TTC549 (cell line): ENCODE measurements at regions not wholly inside any gene's neighbourhood (a gene's known extent, or its start where the extent isn't known, plus 50 kb on each side); places are given as distances from the start of the nearest gene placed in this dataset.
"Not testable (repeated sequence)": the region's sequence is repeated elsewhere in the genome, so short reads cannot be mapped to it uniquely, and the experiment has no call there.

Experiments used
- FAIRE-seq: peaks from 2 replicates; lab custom pipeline; 2012; peaks lifted over from hg19 to GRCh38; lab: Jason Lieb, UNC

DNA sequence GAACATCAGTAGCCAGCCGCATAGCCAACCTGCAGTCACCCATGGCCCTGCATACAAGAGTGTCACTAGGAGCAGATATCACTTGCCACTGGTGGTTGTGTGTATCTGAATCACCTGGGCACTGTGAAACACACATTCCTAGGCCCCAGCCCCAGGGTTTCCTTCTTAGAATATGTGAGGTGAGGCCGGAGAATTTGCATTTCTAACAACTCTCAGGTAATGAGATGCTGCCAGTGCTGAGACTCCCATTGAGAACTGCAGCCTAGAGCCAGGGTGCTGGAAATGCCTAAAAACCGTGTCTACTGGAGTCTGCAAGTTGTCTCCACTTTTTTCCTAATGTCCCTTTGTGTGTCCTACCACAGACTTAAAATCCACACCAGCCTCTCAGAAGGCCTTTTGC lies 232.0 kb upstream of the PLGLB2 start:
- not testable (repeated sequence) for FAIRE-seq

DNA sequence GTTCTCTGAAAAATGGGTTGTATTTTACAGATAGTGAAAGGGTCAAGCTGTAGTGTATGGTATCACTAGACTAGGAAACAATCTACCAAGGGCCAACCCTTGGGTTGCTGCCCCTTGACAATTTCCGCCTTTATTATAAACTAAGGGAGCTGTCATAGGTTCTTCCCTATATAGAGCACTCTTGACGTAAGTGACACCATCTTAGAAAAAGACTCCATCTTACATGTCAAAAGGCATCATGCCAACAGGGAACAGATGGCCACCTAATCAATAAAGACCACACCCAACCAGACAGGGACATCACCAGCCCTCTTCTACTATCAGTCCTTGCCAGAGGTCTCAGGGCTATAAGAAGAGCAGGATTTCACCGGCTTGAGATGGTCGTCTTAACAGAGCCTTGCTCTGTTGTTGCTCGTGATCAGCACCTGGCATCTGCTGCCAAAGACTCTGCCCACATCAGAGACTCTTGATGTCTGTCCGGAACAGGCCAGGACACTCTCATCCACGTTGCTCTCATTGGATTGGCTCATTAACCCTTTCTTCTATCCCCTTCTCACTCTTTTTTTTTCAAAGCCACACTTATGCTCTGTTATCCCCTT lies 231.4 kb upstream of the PLGLB2 start:
- not testable (repeated sequence) for FAIRE-seq

DNA sequence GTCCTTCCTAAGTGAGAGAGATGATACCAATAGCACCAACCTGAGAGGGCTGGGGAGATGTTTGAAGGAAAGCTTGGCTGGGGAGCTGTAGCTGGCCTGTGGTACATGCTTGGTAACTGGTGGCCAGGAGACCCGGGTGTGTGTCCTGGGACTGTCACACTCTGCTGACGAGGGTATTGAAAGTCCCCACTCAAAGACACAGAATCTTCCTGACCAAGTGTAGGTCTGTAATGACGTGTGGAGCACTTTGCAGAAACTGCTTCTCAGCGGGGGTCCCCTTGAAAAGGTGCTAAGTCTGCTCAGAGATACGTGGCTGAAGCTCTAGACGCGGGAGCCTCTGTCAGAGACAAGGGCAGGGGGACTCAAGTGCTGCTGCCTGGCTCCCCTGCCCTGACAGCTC lies 230.4 kb upstream of the PLGLB2 start:
- not testable (repeated sequence) for FAIRE-seq

DNA sequence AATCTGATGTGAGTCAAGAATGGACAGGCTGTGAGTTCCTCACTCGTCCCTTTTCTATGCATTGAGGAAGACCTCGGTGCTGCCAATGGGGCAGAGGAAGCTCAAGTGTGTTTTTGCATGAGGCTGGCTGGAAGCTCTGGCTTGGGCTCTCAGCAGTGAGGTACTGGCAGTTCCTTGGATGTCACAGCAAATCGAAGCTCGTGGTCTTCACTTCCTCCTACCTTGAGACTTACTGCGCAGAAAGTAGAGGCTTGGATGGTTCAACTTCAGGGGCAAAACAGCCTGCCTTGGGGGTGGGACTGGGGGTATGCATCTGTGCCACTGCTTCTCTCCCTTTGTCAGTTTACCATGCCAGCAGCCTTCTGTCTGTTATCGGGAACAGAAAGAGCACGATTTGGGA lies 229.8 kb upstream of the PLGLB2 start:
- FAIRE-seq, result not testable (repeated sequence)

DNA sequence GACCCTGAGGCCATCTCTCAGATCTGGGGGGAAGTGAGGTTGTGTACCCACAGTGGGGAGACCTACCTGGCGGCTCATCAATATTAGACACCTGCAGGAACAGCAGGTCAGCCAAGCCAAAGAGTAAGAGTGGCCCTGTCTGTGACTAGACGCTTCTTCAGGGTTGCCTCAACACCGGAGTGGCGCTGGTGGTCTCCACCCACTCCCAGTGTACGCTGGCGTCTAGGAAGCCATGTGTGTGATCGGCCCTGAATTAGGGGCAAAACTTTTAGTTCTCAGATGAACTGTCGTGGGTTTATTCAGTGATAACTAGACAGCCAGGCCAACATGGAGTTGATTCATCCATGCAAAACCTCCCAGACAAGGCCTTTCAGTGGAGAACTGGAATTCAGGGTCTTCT lies 229.3 kb upstream of the PLGLB2 start:
- not testable (repeated sequence) for FAIRE-seq

DNA sequence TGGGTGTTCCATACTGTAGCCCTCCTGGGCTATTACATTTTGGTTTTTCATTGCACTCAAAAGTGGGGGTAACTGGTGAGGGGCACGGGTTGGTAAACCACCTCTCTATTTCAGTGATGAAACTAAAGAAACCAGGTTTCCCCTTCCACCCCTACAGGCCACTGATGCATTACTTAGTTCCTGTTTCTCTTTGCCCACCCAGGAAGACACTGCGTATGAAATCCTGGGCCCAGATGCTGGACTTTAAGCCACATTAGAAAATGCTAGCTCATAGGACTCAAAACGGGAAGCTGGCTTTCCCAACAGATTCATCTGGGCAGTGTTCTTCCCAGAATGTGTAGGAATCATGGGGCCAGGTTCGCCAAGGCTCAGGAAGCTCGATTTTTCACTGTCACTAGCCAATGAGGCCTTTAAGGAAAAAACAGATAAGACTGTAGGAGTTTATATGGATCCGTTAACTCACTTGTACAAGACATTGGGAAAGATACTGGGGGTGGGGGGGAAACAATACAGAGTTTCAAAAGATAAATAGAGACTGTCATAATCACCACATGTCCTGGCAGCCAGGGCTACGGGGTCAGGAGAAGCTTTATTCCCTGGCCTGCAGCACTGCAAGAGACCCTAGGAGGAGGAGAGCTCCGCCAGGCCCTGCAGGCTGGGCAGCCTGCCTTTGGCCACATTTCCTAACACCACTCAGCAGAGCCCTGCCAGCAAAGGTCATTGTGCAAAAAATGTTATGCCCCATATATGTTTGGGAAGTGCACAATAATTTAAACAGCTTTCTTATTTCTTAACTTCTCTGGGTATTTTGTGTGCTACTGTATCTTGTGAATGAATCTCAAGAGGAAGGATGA lies 228.5 kb upstream of the PLGLB2 start:
- FAIRE-seq, result not testable (repeated sequence)

DNA sequence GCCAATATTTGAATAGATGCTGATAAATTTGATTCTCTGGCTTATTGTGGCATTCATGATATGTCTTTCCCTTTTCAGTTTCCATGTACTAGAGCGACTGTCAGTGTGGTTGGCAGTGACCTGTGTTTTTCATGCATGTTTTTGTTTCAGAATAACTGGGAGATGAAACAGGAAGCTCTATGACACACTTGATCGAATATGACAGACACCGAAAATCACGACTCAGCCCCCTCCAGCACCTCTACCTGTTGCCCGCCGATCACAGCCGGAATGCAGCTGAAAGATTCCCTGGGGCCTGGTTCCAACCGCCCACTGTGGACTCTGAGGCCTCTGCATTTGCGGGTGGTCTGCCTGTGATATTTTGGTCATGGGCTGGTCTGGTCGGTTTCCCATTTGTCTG lies 226.8 kb upstream of the PLGLB2 start:
- not testable (repeated sequence) for FAIRE-seq

DNA sequence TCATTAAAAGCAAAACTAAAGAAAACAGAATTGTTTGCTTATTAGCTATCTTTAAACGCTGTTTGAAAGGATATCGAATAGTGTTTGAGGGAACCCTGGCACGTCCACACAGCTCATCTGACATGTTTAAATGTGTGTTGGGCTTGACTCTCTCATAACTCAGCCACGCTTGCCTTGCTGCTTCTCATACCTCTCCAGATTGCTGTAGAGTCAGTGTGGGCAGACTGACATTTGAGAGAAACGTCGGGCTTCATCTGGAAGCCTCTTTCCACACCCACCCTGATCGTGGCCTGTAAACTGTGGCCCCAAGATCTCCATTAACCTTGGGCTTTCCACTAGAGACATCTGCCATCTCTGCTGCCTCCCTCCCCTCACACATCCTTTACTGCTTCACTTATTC lies 226.4 kb upstream of the PLGLB2 start:
- FAIRE-seq, result not testable (repeated sequence)

DNA sequence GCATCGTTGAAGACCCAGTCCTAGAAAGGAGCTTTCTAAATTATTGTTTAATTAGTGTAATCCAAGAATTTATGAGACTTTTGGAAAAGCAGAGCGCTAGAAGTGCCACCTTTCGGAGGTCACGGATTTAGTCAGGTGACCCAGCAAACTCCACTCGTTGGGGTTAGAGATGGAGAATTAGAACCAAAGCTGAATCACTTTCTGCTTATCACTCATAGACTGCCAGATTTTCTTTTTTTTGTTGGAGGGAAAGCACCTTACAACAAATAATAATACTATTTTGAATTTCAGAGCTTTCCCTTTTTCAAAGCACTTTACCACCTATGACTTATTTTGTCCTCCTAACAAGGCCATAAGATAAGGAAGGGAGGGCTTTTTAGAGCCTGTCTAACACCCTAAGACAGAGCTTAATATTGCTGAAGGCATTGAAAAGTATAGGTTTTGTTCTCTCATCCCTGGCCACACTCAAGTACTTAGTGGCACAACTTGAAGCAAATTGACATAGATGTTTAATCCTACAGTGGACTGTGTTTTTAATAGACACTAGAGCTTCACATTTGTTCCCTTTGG lies 223.2 kb upstream of the PLGLB2 start:
- FAIRE-seq, result not testable (repeated sequence)

DNA sequence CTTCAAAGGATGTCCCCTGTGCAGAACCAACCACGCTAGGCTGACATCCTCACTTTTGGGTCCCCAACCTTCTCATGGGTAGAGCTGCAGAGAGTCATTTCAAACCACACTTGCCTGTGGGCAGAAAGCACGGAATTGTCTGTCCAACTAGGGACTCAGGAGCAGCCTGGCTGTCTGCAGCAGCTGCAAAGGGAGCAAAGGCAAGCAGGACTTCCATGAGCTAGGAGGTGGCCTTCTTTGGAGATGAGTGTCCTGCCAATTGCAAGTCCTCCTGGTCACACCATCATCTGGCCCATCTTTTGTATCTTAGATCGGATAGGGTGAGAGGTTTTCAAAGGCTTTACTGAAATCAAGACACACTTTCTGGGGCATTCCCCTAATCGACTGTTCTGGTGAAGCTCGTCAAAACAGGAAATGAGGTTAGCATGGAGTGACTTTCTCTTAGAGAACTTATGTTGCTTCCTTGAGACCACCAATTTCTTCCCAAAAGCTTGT lies 222.3 kb upstream of the PLGLB2 start:
- FAIRE-seq, result not testable (repeated sequence)

DNA sequence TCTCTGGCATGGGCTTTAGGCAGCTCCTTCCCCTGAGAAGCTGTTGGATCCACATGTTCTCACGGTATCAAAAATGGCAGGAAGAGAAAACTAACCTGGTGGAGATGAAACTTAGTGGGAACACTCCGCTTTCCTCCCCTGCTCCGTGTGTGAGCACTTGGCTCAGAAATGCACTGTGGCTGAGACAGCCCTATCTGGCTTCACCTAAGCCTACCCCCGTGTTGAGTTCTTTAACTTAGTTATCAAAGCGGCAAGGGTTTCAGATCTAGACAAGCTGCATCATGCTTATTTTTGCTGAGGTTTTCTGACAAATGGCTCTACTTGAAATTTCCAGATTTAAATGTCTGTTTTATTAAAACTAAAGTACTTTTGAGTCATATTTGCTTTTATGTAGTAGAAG lies 221.6 kb upstream of the PLGLB2 start:
- FAIRE-seq, result not testable (repeated sequence)

DNA sequence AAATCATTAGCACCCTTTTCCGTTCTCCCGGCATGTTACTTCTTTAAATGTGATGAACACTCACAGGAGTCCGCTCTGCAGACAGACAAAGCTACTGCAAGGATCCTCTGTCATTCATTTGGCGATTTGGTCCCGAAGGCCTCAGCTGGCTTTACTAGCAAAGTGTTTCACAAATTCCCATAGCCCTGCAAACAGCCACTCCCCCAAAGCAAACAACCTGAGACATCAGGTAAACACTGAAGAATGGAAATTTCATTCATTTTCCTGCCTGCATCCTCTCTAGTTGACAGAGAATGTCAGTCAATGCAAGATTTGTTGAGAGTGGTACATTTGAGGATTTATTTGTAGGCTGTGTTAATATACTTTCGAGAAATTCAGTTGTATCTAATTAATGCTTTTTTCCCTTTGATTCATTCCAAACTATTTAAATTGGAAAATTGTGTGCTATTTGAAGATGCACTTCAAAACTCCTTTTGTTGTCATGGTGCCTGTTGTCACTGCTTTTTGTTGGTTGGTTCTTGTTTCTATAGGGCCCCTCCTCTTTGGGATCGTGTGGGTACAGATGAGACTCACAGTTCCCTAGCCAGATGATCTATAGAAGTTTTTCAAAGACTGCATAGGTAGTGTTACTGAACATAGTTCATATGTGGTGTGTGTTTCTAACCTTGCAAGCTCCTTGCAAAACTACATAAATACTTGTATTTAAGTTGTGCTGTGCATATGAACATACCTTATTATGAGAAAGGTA lies 215.7 kb upstream of the PLGLB2 start:
- not testable (repeated sequence) for FAIRE-seq

DNA sequence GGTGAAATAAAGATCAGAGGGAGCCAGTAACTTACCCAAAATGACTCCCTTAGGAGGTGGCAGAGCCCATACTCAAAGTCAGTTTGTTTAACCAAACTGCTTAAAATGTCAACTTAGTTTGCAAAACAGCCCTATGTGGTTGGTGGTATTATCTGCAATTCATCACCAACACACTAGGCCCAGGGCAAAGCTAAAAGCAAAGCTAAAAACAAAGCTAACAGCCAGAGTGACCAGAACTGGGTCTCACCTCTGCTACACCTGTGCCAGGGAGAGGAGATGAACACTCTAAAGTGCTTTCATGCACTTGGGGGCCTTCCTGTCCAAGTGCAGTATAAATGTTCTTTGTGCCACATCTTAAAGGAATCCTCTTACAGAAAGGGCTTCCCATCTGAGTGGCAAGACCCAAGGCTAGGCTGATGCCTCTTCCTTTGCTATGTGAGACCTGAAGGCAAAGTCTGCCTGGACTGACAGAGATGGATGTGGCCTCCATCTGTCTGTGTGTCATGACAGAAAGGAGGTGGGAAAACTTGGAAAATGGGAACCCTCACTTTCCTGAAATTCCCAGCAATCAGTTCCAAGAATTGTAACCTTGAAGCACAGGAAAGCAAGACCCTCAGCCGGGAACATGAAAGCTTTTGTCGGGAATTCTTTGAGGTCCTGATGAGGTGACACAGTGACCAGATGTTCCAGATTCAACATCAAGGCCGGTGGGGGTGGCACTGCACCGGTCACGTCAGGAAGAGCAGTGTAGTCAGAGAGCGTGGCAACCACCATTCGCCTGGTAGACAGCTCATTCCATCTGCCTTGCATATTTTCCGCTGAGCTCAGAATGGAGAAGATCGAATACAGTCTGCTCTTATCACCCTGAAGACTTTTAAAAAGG lies 214.3 kb upstream of the PLGLB2 start:
- FAIRE-seq, result not testable (repeated sequence)

DNA sequence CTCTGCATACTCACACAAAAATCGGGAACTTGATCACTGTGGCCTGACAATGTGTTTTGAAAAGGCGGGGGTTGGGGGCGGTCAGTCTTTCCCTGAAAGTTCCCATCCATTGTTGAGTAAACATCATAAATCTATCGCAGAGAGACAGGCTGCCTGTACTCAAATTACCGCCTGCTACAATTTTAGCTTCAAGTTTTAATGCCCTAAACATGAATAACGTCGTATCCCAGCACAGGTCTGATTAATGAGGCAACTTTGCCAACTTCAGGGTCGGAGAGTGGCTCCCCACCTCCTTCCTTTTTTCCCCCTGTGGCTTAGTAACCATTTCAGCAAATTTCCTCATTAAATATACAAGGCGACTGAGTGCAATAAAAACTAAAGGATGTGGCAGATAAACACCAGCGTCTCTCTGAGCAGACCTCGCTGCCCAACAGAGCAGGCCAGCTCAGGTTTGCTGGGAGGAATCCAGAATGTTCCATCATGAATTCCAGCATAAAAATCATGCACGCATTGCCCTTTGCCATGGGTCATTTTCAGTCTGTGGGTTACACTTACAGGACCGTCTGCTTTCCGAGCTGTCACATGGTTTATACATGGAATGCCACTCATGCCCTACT lies 213.5 kb upstream of the PLGLB2 start:
- not testable (repeated sequence) for FAIRE-seq

DNA sequence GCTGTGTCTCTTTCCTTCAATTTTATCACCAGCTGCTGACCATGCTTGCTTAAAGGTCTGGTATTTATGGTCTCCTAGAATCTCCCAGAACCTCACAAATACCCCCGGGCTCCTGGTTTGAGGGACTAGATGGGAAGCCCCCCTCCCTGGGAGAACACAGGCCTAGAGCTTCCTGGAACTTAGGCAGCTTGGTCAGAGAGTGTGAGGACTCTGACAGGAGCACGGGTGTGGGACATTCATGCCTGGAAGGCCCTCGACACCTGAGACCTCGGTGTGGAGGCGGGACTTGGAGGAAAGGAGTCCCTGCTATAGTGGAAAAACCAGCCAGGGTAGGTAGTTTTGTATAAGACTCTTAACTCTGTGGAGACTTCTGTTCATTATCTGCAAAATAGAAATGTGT lies 211.5 kb upstream of the PLGLB2 start:
- not testable (repeated sequence) for FAIRE-seq

DNA sequence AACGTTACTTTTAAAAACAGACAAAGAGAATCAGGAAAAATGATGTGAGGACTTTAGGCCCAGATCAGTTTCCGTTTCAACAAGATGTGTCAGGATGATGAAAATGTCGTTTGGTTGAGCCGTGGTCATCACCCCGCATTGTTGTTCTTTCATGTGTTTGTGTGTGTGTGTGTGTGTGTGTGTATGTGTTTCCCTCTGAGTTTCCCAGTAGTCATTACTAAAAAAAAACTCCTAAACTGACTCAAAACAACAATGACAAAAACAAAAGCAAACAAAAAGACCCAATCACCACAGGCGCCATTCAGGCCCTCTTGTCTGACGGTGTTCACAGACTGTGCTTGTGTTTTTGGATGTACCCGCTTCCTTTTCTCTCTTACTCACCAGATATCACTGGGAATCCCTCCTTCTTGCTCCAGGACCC lies 210.6 kb upstream of the PLGLB2 start:
- not testable (repeated sequence) for FAIRE-seq

DNA sequence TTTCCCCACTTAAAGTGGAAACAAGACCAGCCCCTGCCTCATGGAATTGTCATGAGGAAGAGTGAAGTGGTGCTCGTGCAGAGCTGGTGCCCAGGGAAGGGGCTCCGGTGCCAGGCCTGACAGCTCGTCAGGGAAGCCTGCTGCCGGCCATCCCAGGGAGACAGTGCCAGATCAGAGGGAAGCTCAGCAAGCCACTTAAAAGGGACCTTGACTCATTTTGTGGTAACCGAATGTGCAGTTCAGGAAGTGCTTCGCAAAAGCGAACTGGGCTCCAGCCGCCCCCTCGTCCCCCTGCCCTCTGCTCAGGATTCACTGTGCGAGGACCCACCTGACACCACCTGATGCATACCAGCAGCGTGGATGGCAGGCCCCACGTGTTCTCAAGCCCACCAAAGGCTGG lies 209.6 kb upstream of the PLGLB2 start:
- FAIRE-seq, result not testable (repeated sequence)

DNA sequence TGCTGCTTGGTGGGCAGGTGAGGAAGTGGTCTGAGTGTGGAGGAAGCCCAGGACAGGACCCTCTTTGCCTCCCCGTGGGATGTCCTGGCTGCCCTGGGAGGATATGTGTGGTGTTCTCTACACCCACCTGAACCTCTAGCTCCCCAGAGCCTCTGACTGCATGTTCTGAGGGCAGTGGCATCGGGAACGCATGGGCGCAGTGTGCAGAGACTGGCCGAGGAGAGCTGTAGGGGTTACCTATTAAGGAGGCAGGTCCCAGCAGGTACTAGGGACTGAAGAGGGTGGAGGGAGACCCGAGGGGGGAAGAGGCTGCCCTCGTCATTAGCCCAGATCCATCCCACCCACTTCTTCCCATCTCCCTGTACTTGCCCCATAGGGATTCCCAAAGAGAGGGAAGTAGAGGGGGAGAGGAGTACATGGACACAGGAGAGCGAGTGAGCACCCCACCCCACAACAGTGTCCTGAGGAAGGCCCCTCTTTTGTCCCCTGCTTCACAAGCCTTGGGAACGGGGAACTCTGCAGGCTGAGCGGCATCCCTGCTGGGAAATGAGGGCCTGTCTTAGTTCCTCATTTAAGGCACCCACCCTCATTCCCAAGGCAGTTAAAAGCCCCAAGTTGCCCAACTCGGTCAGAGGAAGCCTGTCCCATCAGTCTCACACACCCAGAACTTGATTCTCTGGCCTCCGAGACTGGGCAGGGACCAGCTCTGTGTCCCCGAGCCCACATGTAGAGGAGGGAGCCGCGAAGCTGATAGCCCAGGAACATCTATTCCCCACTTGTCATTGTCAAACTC lies 208.5 kb upstream of the PLGLB2 start:
- FAIRE-seq, result not testable (repeated sequence)

DNA sequence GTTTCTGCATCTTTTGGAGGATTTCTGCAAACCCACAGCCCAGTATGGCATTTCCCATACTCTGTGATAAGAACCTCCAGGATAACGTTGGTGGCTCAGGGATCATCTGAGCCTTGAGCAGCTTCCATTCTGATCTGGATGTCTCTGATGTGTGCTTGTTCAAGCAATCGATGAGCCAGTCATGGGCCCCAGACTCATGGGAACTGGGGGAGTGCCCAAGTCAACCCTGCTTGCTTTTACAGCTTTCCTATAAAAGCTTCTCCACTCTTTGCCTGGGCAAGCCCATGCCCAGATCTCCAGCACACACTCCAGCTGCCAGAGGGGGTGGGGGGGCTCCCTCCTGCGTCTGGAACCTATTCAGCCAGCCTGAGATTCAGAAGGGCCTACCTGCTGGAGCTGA lies 207.6 kb upstream of the PLGLB2 start:
- FAIRE-seq, result not testable (repeated sequence)

DNA sequence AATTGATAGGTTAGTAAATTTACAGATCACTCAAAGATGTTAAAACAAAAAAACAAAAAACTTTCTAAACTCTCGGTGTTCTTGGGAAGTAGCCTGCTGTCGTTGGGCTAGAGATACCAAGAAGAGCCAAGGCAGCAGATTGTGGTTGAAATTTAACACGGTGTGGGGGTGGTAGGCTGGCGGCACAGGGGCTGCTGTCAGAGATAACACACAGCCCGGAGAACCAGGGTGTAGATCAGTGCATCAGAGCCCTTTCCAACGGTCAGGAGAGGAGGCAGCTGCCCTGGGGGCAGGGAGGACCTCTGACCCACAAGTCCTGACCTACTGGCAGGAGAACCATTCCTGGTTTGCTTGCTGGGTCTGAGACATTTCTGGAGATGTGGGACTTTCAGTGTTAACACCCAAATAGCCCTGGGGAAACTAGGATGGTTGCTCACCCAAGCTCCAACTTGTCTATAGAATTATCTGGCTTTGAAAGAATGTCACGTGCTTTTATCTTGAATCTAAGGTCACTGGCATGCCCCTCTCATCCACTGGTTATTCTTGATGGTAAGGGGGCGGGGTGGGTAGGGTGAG lies 205.2 kb upstream of the PLGLB2 start:
- FAIRE-seq, result not testable (repeated sequence)
